DOHH2 (cell line): ENCODE measurements at regions not wholly inside any gene's neighbourhood (a gene's known extent, or its start where the extent isn't known, plus 50 kb on each side); places are given as distances from the start of the nearest gene placed in this dataset.

Experiments used
- EZH2phosphoT487 ChIP-seq: fragments of 200-600 bp; sonication (generic); IDR thresholded peaks from 2 replicates; pipeline ENCODE4 v1.6.1; 2017; ENCODE audit warnings: borderline replicate concordance, mild to moderate bottlenecking, antibody characterized with exemption, low read length, moderate library complexity, mixed read lengths
- TF ChIP-seq, protein P1 (sequence below): fragments of 200-600 bp; sonication (generic); IDR thresholded peaks from one replicate; pipeline ENCODE4 v1.5.1; 2014; ENCODE audit warnings: antibody characterized with exemption, mild to moderate bottlenecking, low read depth, low read length; ENCODE audit not compliant: poor library complexity, severe bottlenecking

- TF ChIP-seq, protein P1, sequence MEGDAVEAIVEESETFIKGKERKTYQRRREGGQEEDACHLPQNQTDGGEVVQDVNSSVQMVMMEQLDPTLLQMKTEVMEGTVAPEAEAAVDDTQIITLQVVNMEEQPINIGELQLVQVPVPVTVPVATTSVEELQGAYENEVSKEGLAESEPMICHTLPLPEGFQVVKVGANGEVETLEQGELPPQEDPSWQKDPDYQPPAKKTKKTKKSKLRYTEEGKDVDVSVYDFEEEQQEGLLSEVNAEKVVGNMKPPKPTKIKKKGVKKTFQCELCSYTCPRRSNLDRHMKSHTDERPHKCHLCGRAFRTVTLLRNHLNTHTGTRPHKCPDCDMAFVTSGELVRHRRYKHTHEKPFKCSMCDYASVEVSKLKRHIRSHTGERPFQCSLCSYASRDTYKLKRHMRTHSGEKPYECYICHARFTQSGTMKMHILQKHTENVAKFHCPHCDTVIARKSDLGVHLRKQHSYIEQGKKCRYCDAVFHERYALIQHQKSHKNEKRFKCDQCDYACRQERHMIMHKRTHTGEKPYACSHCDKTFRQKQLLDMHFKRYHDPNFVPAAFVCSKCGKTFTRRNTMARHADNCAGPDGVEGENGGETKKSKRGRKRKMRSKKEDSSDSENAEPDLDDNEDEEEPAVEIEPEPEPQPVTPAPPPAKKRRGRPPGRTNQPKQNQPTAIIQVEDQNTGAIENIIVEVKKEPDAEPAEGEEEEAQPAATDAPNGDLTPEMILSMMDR = peak; percentile 71
- no peak for TF ChIP-seq EZH2phosphoT487
These were observed 306.7 kb upstream of the MAOA start for GRCh38 chrX:43349363-43349762.
